SK-N-MC (cell line): ENCODE measurements at regions not wholly inside any gene's neighbourhood (a gene's known extent, or its start where the extent isn't known, plus 50 kb on each side); places are given as distances from the start of the nearest gene placed in this dataset.

Experiments used
- FOXP2 ChIP-seq: optimal IDR thresholded peaks from 2 replicates; pipeline ENCODE3; 2011; ENCODE audit warnings: mild to moderate bottlenecking, moderate library complexity; ENCODE audit not compliant: insufficient read depth; ENCODE audit errors: extremely low read length, control extremely low read depth
- POLR2AphosphoS5 ChIP-seq: IDR thresholded peaks from 2 replicates; pipeline ENCODE4 v1.6.1; 2012; ENCODE audit warnings: mild to moderate bottlenecking, low read depth, low read length, borderline replicate concordance

DNA sequence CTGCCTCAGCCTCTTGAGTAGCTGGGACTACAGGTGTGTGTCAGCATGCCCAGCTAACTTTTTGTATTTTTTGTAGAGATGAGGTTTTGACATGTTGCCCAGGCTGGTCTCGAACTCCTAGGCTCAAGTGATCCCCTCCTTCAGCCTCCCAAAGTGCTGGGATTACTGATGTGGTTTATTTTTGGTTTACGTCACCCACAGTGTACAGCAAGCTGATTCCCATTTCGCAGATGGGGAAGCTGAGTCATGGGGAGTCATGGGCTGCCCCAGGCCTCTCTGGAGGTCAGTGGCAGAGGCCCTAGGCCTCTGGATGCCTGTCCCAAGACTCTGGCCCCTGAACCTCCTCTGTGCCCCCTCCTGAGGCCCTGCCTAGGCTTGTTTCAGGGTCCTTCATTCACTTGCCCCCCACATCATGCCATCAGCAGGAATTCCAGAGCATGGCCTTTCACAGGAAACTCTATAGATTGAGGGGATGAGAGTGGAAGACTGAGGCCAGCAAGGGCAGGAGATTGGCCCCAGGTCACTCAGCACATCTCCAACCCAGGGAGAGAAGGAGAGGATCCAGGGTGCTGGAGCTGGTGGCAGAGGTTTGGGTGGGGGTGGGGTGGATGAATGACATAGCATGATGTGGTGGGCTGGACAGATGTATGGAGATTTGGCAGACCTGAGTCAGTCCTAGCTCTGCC lies 266.0 kb downstream of the PTPRU start:
- no peak for TF ChIP-seq POLR2AphosphoS5
- TF ChIP-seq FOXP2 = no peak
